ENCODE measurements at regions not wholly inside any gene's neighbourhood (a gene's known extent, or its start where the extent isn't known, plus 50 kb on each side); places are given as distances from the start of the nearest gene placed in this dataset.

DNA sequence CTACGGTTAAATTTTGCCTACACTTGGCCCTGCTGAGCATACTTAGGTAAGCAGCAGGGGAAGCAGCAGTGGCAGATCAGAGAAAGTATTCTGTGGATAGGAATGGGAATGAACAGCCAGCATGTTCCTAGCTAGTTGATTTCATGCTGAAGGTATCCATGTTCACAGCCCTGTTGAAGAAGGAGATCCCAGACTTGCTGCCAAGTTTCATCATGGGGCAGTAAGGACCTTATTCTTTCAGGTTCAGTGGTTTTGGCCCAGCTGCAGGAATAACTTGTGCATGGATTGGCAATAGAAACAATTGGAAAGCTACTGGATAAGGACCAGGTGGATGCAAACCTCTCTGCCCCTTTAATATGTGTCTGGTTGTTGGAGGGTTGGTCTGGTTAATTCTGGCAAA, 98.2 kb upstream of the TMEM178A start:
- TF ChIP-seq TAF1 (IDR thresholded peaks at IDR 0.05; ENCODE audit: borderline replicate concordance, low read depth, low read length) = no peak
- TF ChIP-seq POLR2A (IDR thresholded peaks at IDR 0.05; ENCODE audit: low read depth, low read length) = no peak

All from GM12892 (cell line).